GM23248 (cell line): ENCODE measurements at regions not wholly inside any gene's neighbourhood (a gene's known extent, or its start where the extent isn't known, plus 50 kb on each side); places are given as distances from the start of the nearest gene placed in this dataset.
A peak's percentile ranks its signal among the peaks of the same experiment; 100 is the strongest.

Source experiments
- DNase-seq: peaks from one replicate; pipeline ENCODE4 v3.0.0-alpha.2; 2015
- H2AFZ ChIP-seq: fragments of 200-600 bp; sonication (generic); 2 replicates; pipeline ENCODE4 v1.6.1; 2016; ENCODE audit warnings: antibody characterized with exemption
- H3F3A ChIP-seq: fragments of 200-600 bp; sonication (generic); 2 replicates; pipeline ENCODE4 v1.6.1; 2016; ENCODE audit warnings: mild to moderate bottlenecking, antibody characterized with exemption, mixed run types; ENCODE audit not compliant: insufficient read depth
- H3K27ac ChIP-seq: fragments of 200-600 bp; sonication (generic); 2 replicates; pipeline ENCODE4 v1.5.1; 2016; ENCODE audit warnings: mild to moderate bottlenecking
- H3K27me3 ChIP-seq: fragments of 200-600 bp; sonication (generic); replicated peaks from 2 replicates; pipeline ENCODE4 v1.6.1; 2016; ENCODE audit warnings: mild to moderate bottlenecking; ENCODE audit not compliant: insufficient read depth
- H3K36me3 ChIP-seq: fragments of 200-600 bp; sonication (generic); 2 replicates; pipeline ENCODE4 v1.6.1; 2016; ENCODE audit warnings: low read depth, mild to moderate bottlenecking
- H3K4me1 ChIP-seq: fragments of 200-600 bp; sonication (generic); 2 replicates; pipeline ENCODE4 v1.6.1; 2016; ENCODE audit warnings: mild to moderate bottlenecking; ENCODE audit not compliant: insufficient read depth
- H3K4me2 ChIP-seq: fragments of 200-600 bp; sonication (generic); one replicate; pipeline ENCODE4 v1.6.1; 2016; ENCODE audit warnings: mild to moderate bottlenecking; ENCODE audit not compliant: unreplicated experiment
- H3K4me3 ChIP-seq: fragments of 200-600 bp; sonication (generic); 2 replicates; pipeline ENCODE4 v1.5.1; 2016; ENCODE audit warnings: mild to moderate bottlenecking
- H3K79me2 ChIP-seq: fragments of 200-600 bp; sonication (generic); 2 replicates; pipeline ENCODE4 v1.6.1; 2016; ENCODE audit warnings: mild to moderate bottlenecking; ENCODE audit not compliant: insufficient read depth
- H3K9ac ChIP-seq: fragments of 200-600 bp; sonication (generic); 2 replicates; pipeline ENCODE4 v1.6.1; 2016; ENCODE audit warnings: mild to moderate bottlenecking
- H3K9me2 ChIP-seq: fragments of 200-600 bp; sonication (generic); 2 replicates; pipeline ENCODE4 v1.6.1; 2016; ENCODE audit warnings: mixed run types, mild to moderate bottlenecking, moderate library complexity; ENCODE audit not compliant: insufficient read depth
- H3K9me3 ChIP-seq: fragments of 200-600 bp; sonication (generic); one replicate; pipeline ENCODE4 v1.6.1; 2017; ENCODE audit warnings: low read depth
- H4K20me1 ChIP-seq: fragments of 200-600 bp; sonication (generic); 2 replicates; pipeline ENCODE4 v1.6.0; 2016; ENCODE audit not compliant: insufficient read depth
- EZH2 ChIP-seq: fragments of 200-600 bp; sonication (generic); IDR thresholded peaks from 2 replicates; pipeline ENCODE4 v1.6.1; 2018; ENCODE audit warnings: antibody characterized with exemption, mild to moderate bottlenecking; ENCODE audit not compliant: insufficient read depth, poor library complexity, severe bottlenecking
- EZH2phosphoT487 ChIP-seq: fragments of 200-600 bp; sonication (generic); IDR thresholded peaks from 2 replicates; pipeline ENCODE4 v1.6.1; 2018; ENCODE audit warnings: antibody characterized with exemption, moderate library complexity, mild to moderate bottlenecking, low read depth; ENCODE audit not compliant: insufficient read depth
- WGBS, 2 experiments: methylation state at CpG; one replicate each; pipeline ENCODE4 v1.1.6; 2015 to 2017; ENCODE audit warnings: low lambda C conversion rate in 2 of 2, low coverage in 1 of 2; ENCODE audit errors: missing lambda C conversion rate in 2 of 2; 5-methylcytosine and 5-hydroxymethylcytosine counted together
- in situ Hi-C: fragments of 300-500 bp; cut with MboI; formaldehyde crosslinking; loops from 2 replicates; pipeline ENCODE4 v1.15.0; 2020

DNA sequence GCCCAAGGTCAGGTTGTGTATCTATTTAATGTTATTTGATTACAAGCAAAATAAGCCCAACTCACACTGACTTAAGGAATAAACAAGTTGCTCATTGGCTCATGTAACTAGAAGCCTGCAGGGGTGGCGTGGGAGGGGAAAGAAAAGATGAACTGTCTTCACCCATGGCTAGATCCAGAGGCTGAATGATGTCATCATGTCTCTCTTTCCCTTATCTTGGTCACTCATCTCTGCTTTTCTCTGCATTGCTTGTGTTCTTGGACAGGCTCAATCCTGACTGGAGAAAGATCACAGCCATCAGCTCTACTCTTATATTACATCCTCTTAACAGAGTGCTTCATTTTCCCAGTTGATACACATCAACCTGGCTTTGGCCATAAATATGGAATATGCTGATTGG is 290.0 kb upstream of the DIAPH2 start:
- no peaks in the 10 kb centered on the region for H4K20me1 ChIP-seq
- in situ Hi-C loops: no loop called here
- no peak overlapping the region for H3K4me3 ChIP-seq
- 40 to 60% methylated on average over 1 of the region's 1 CpG for WGBS, 2 experiments
- no peaks in the 10 kb centered on the region for H3K4me1 ChIP-seq
- no peak overlapping the region for H3K27ac ChIP-seq
- H3K9me3 ChIP-seq: no peaks in the 10 kb centered on the region
- H3F3A ChIP-seq: no peaks in the 10 kb centered on the region
- no peaks in the 10 kb centered on the region for H3K79me2 ChIP-seq
- TF ChIP-seq EZH2 (no peak), EZH2phosphoT487 (no peak)
- no peak overlapping the region for H3K4me2 ChIP-seq
- peak; percentile 34 for DNase-seq
- no peaks in the 10 kb centered on the region for H3K9me2 ChIP-seq
- H3K36me3 ChIP-seq: no peaks in the 10 kb centered on the region
- H3K27me3 ChIP-seq: no peaks in the 10 kb centered on the region
- no peak overlapping the region for H2AFZ ChIP-seq
- H3K9ac ChIP-seq: no peak overlapping the region

- H3F3A ChIP-seq: peaks cover 4% of the 10 kb centered on the region; the same call in 1 of the 2 replicates
- H3K4me1 ChIP-seq: peaks cover 11% of the 10 kb centered on the region
- no peak overlapping the region for H3K4me3 ChIP-seq
- no peaks in the 10 kb centered on the region for H3K36me3 ChIP-seq
- no peak overlapping the region for H3K9ac ChIP-seq
- H3K27me3 ChIP-seq: no peaks in the 10 kb centered on the region
- DNase-seq: no peak
- no peak for TF ChIP-seq EZH2
- TF ChIP-seq EZH2phosphoT487: no peak
- no peaks in the 10 kb centered on the region for H3K9me3 ChIP-seq
- no peaks in the 10 kb centered on the region for H3K9me2 ChIP-seq
- H4K20me1 ChIP-seq: no peaks in the 10 kb centered on the region
- in situ Hi-C loops: no loop called here
- no peak overlapping the region for H3K27ac ChIP-seq
- WGBS, 2 experiments: 67 to 75% methylated on average over 3 of the region's 3 CpGs
- H2AFZ ChIP-seq: no peak overlapping the region
- H3K4me2 ChIP-seq: no peak overlapping the region
- no peaks in the 10 kb centered on the region for H3K79me2 ChIP-seq
Measured at GRCh38 chrX:96403446-96403845, 281.2 kb upstream of the DIAPH2 start.

DNA sequence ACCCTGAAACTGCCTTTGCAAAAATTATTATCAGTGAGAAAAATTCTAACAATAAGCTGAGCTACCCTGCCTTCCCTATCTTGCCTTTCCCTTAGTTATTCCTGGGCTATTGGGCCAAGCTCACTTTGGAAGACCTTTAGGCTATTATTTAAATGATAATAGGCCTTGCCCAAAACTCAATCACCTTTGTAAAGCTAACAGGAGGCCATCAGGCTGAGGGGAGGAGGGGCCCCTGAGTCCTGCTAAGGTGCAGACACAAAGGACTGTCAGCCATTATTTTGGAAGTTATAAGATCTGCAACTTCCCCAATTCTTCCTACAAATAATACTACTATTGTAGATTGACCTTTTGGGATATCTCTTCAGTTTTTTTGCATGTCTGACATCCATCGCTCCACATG is 278.8 kb upstream of the DIAPH2 start:
- Histone ChIP-seq H3K9me3 (no peaks in the 10 kb centered on the region), H3K9ac (no peak overlapping the region), H3K9me2 (no peaks in the 10 kb centered on the region), H3F3A (peaks cover 4% of the 10 kb centered on the region; the same call in 1 of the 2 replicates), H3K36me3 (no peaks in the 10 kb centered on the region), H3K27me3 (no peaks in the 10 kb centered on the region), H3K4me2 (no peak overlapping the region), H3K79me2 (no peaks in the 10 kb centered on the region), H2AFZ (no peak overlapping the region), H3K4me3 (no peak overlapping the region), H3K4me1 (peaks cover 11% of the 10 kb centered on the region), H4K20me1 (no peaks in the 10 kb centered on the region), H3K27ac (no peak overlapping the region)
- TF ChIP-seq EZH2 (no peak), EZH2phosphoT487 (no peak)
- 100% methylated on average over 1 of the region's 1 CpG for WGBS, 2 experiments
- in situ Hi-C loops: no loop called here
- no peak for DNase-seq

DNA sequence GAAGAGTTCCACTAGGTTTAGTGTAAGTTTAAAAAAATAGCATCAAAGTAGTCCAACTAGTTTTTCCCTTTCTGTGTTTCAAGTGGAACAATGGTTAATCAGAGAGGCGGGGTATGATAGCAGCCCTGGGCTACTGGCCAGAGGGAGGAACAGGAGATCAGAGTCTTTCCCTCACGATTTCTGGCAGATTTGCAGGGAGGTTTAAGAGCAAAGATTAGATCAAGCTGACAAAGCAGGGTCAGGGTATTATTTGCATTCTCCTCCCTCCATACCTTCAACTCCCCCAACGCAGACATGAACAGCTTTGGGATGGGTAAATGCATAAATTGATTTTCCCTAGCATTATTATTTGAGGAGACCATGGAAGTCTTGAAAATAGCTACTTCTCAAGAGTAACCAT is 277.6 kb upstream of the DIAPH2 start:
- H3K4me1 ChIP-seq: peaks cover 11% of the 10 kb centered on the region
- 3 to 11% methylated on average over 3 of the region's 3 CpGs for WGBS, 2 experiments
- DNase-seq: peak; percentile 55
- H3K4me2 ChIP-seq: peak overlapping the region; percentile 53
- no peak overlapping the region for H3K9ac ChIP-seq
- H3K79me2 ChIP-seq: no peaks in the 10 kb centered on the region
- H3K9me3 ChIP-seq: no peaks in the 10 kb centered on the region
- H3K4me3 ChIP-seq: 0 out of 2 replicates have a peak overlapping the region, but pooled peaks have one; percentile 31
- H3K9me2 ChIP-seq: no peaks in the 10 kb centered on the region
- no peak overlapping the region for H2AFZ ChIP-seq
- H4K20me1 ChIP-seq: no peaks in the 10 kb centered on the region
- in situ Hi-C loops: no loop called here
- no peaks in the 10 kb centered on the region for H3K27me3 ChIP-seq
- H3F3A ChIP-seq: peaks cover 4% of the 10 kb centered on the region; the same call in 1 of the 2 replicates
- H3K27ac ChIP-seq: peak overlapping the region; percentile 39
- no peaks in the 10 kb centered on the region for H3K36me3 ChIP-seq
- TF ChIP-seq EZH2 (no peak), EZH2phosphoT487 (no peak)

- peaks cover 4% of the 10 kb centered on the region; the same call in 1 of the 2 replicates for H3F3A ChIP-seq
- in situ Hi-C loops: no loop called here
- H3K9me3 ChIP-seq: no peaks in the 10 kb centered on the region
- no peak overlapping the region for H3K9ac ChIP-seq
- H3K4me3 ChIP-seq: 0 out of 2 replicates have a peak overlapping the region, but pooled peaks have one; percentile 31
- no peaks in the 10 kb centered on the region for H4K20me1 ChIP-seq
- WGBS, 2 experiments: 44 to 47% methylated on average over 2 of the region's 2 CpGs
- H3K9me2 ChIP-seq: no peaks in the 10 kb centered on the region
- DNase-seq: peak; percentile 69
- H3K36me3 ChIP-seq: no peaks in the 10 kb centered on the region
- no peaks in the 10 kb centered on the region for H3K27me3 ChIP-seq
- H3K4me2 ChIP-seq: peak overlapping the region; percentile 38
- TF ChIP-seq EZH2: no peak
- TF ChIP-seq EZH2phosphoT487: no peak
- H3K4me1 ChIP-seq: peaks cover 11% of the 10 kb centered on the region
- no peaks in the 10 kb centered on the region for H3K79me2 ChIP-seq
- peak overlapping the region; percentile 39 for H3K27ac ChIP-seq
- H2AFZ ChIP-seq: no peak overlapping the region
Measured at GRCh38 chrX:96407501-96407900, 277.1 kb upstream of the DIAPH2 start.
